SIG-M5 treated with dmso at 0.1 percent for 504 hours (cell line): ENCODE measurements at regions not wholly inside any gene's neighbourhood (a gene's known extent, or its start where the extent isn't known, plus 50 kb on each side); places are given as distances from the start of the nearest gene placed in this dataset.
"Not testable (repeated sequence)": the region's sequence is repeated elsewhere in the genome, so short reads cannot be mapped to it uniquely, and the experiment has no call there.

Source experiments
- DNase-seq: peaks from one replicate; lab custom pipeline; 2025; ENCODE audit not compliant: unreplicated experiment; lab: John Stamatoyannopoulos, UW

DNA sequence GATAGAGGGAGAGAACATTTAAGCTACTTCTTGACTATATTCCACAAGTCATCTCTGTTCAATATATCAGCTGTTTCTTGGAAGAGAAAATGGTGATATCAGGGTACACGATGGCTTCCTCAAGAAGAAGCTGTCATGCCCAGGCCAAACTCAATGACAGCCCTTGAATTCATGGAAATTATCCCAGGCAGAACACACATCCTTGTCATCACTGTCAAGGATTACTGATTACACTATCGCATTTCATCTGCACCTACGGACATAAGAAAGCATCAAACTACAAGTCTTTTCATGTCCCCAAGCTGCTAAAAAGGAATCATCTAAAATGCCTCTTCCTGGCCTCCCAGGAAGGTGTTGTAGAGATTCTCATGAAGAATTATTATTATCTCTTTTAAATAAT lies 165.2 kb upstream of the SLC7A11 start:
- no peak for DNase-seq

GRCh38 chr4:138406876-138407275 lies 164.7 kb upstream of the SLC7A11 start:
- peak; percentile 69 for DNase-seq

GRCh38 chr4:138405934-138406567 lies 163.9 kb upstream of the SLC7A11 start:
- peak; percentile 93 for DNase-seq

DNA sequence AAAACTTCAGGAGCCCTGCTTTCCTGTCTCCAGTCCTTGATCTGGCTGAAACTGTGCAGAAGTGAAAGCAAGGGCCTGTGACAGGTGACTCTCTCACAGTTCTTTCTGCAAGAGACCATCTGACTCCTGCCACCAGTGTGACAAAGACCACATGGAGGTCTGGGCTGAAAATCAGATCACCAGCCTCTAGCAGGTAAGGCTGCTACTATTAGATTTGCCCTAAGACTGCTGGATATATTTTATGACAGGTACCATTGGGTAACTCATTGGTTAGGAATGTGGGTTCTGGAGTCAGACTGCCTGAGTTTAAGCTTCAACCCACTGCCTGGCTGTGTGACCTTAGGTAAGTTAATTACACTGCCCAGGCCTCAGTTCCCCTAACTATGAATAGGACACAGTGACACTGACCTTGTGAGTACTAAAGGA lies 163.3 kb upstream of the SLC7A11 start:
- peak; percentile 56 for DNase-seq

DNA sequence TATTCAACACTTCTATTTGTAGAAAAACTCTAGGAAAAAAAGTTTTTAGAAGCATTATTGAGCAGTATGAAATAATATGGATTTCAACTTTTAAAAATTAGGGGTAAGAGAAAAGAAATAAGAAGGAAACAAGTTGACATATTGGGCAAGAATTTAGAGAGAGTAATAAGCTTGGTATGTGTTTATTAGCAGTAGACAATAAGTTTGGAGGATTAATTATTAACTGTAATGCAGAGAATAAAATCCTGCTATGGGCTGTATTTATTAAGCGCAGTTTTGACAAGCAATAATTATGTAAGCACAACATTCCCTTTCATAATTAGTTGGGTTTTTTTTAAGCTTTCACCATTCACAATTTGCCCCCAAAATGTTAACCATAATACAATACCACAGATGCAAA lies 162.7 kb upstream of the SLC7A11 start:
- DNase-seq, result no peak

- no peak for DNase-seq
These were observed 162.1 kb upstream of the SLC7A11 start for GRCh38 chr4:138404251-138404650.

DNA sequence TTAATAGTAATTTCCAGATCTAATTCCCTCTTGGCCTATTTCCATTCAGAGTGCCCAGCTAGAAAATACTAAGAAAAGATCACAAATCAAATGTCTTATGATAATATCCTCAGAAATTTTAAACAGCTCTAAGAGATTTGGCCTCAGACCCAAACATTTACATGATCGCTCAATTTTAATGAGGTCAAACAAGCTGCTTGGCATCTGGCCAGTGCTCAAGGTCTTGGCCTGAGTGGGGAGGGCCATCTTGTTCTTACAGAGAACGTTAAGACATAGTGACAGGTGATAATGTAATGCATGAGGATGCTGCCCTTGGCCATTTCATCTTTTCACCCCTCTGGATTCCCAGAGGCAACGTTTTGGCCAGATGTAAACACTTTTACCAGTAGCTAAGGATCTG lies 159.2 kb upstream of the SLC7A11 start:
- no peak for DNase-seq

DNA sequence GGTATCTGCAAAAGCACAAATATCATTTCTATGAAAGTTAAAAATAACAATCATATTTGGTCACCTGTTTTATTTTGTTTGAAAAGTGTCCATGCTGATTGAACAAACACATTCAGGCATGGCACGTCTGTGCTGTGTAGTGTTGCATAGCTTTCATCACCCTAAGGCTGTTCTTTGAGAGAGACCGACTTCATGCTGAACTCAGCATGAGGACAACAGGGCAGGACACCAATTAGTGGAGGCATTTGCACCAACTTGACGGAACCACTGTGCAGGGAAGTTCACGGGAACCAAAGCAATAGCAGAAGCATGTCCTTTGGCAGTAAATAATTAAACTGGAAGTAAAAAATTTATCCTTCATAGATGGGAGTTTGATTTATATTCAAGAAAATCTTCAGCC lies 158.4 kb upstream of the SLC7A11 start:
- DNase-seq, result no peak

GRCh38 chr4:138400066-138400465 lies 157.9 kb upstream of the SLC7A11 start:
- no peak for DNase-seq

DNA sequence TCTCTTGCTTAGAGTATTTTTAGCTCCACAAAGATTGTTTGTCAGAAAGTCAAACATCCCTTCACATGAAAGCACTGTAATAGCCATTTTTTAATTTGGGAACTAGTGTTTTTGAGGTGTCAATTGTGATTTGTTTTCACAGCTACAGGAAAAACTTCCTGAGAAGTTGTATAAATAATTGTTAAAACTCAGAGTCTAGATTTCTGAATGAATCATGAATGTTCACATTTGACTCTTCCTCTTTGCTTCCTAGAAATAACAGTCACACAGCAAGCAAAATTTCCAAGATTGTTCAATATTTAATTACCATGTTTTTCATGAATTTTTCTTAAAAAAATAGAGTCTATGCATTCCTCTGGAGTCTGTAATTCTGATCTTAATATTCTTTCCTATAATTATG lies 156.9 kb upstream of the SLC7A11 start:
- DNase-seq, result no peak

GRCh38 chr4:138398322-138398721 lies 156.2 kb upstream of the SLC7A11 start:
- no peak for DNase-seq

GRCh38 chr4:138393886-138394610 lies 151.9 kb upstream of the SLC7A11 start:
- no peak for DNase-seq

- DNase-seq, result peak; percentile 78
These were observed 150.7 kb upstream of the SLC7A11 start for GRCh38 chr4:138392751-138393308.

- DNase-seq, result no peak
These were observed 148.0 kb upstream of the SLC7A11 start for GRCh38 chr4:138389976-138390685.

GRCh38 chr4:138374947-138375346 lies 132.8 kb upstream of the SLC7A11 start:
- DNase-seq, result no peak

GRCh38 chr4:138367942-138368341 lies 125.8 kb upstream of the SLC7A11 start:
- no peak for DNase-seq

DNA sequence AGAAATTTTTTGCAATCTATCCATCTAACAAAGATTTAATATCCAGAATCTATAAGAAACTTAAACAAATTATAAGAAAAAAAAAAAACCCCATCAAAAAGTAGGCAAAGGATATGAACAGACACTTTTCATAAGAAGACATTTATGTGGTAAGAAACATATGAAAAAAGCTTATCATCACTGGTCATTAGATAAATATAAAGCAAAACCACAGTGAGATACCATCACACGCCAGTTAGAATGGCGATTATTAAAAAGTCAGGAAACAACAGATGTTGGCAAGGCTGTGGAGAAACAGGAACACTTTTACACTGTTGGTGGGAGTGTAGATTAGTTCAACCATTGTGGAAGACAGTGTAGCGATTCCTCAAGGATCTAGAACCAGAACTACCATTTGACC lies 110.3 kb upstream of the SLC7A11 start:
- DNase-seq, result not testable (repeated sequence)

DNA sequence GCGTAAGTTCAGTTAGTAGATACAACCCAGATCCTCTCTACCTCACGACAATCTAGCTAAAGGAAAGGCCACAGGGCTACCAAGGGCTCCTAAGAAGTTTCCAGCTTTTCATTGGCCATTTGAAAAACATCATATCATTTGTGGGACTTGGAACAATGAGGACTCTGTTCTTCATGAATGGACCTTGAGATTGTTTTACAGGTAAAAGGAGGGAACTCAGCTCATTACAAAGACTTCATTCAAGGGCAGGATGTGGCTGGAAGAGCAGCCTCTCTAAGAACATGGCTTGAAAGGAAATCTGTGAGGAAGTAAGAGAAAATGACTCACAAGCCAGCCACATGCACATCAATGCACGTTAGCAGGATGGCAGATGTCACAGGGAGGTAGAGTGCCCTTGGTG lies 105.9 kb upstream of the SLC7A11 start:
- DNase-seq, result peak; percentile 5

DNA sequence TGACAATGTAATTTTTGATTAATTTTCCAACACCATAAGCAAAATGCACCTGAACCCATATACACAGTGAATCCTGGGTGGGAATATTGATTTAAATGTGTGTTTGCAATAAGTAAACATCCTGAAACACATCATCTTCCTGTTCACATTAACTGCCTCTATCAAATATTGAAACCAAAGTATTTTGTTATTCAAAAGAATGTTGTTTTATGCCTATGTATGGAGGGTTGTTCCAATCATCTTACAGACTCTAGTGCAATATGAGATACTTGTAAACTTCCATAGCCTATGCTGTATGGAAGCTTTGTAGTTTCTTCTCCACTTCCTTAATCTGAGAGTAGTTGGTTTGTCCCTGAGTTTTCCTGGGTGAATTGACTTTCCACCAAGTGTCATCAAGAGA lies 105.4 kb upstream of the SLC7A11 start:
- DNase-seq, result no peak

DNA sequence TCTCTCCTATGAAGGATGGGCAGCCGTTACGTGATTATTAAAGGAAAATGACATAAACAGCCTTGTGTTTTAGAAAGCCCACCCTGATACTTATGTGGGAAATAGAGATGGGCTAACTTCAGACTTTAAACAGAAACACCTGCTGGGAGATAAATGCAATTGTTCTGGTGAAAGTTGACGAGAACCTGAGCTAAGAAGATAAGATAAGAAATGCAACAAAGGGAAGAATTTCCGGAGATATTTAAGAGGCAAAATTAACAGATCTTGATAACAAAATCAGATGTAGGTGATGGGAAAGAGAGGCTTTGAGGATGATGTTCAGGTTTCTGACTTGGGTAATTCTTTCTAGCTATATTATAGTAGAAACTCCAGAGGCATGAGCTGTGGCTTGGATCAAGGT lies 102.7 kb upstream of the SLC7A11 start:
- no peak for DNase-seq

GRCh38 chr4:138344054-138344453 lies 101.9 kb upstream of the SLC7A11 start:
- no peak for DNase-seq
